HUDEP-2 (cell line): ENCODE measurements at regions not wholly inside any gene's neighbourhood (a gene's known extent, or its start where the extent isn't known, plus 50 kb on each side); places are given as distances from the start of the nearest gene placed in this dataset.
"Not testable (repeated sequence)": the region's sequence is repeated elsewhere in the genome, so short reads cannot be mapped to it uniquely, and the experiment has no call there.

Source experiments
- DNase-seq, 76 experiments: peaks; one replicate each; lab custom pipeline; 2025; ENCODE audit not compliant: unreplicated experiment in 76 of 76; lab: John Stamatoyannopoulos, UW

- DNase-seq = no peak
Measured at GRCh38 chr6:121593011-121593641, 157.7 kb downstream of the GJA1 start.

DNA sequence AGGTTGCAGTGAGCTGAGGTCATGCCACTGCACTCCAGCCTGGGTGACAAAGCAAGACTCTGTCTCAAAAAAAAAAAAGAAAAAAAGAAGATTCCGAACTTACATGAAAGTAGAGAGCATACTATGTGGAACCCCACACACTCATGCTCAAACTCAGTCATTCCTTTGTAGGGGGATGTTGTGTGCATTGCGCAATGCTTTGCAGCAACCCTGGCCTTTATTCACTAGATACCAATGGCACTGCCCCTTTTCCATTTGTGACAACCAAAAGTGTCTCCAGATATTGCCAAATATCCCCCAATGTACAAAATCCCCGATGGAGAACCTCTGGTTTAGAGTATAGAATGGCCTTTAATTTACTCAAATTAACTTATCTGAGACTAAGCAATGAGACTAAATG is 158.6 kb downstream of the GJA1 start:
- DNase-seq = no peak

GRCh38 chr6:121595646-121596045 is 160.2 kb downstream of the GJA1 start:
- DNase-seq = no peak

- no peak for DNase-seq
Measured at GRCh38 chr6:121596441-121596840, 161.0 kb downstream of the GJA1 start.

GRCh38 chr6:121597654-121598053 is 162.2 kb downstream of the GJA1 start:
- no peak for DNase-seq

- not testable (repeated sequence) for DNase-seq
Measured at GRCh38 chr6:121599331-121599730, 163.9 kb downstream of the GJA1 start.

- DNase-seq = no peak
Measured at GRCh38 chr6:121600389-121601168, 165.1 kb downstream of the GJA1 start.

- no peak for DNase-seq
Measured at GRCh38 chr6:121603486-121603885, 168.0 kb downstream of the GJA1 start.

DNA sequence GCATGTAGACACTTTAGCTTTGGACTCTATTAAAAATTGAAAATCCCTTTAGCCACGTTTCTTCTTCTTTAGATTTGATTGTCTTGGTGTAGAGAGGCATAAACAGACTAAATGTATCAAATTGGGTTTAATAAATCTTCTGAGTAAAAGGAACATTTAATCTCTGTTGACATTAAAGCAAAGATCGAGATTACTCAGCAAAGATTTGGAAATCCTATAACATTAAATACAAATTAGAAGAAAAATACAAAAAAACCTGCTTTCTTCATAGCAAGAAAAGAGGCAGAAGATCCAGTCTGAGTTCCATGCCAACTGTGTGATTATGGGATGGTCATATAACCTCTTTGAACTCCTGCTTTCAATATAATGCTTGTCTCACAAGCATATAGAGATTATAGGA is 172.3 kb downstream of the GJA1 start:
- no peak for DNase-seq

DNA sequence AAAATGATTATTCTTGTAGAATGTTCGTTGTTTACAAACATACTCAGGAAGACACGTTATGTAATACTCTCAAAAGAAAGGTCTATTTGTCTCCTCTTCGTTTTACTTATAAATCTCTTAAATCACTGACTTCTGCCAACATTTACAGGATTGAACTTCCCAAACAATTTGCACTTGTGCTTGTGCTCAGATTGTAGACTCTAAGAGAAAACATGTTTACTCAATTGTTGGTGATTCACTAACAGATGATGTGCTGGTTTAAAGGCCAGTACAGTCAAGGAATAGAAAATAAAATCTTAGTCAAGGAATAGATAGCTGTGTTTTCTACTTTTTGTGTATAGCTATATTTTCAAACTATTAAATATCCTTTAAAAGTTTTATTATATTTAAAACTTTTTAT is 172.8 kb downstream of the GJA1 start:
- no peak for DNase-seq

DNA sequence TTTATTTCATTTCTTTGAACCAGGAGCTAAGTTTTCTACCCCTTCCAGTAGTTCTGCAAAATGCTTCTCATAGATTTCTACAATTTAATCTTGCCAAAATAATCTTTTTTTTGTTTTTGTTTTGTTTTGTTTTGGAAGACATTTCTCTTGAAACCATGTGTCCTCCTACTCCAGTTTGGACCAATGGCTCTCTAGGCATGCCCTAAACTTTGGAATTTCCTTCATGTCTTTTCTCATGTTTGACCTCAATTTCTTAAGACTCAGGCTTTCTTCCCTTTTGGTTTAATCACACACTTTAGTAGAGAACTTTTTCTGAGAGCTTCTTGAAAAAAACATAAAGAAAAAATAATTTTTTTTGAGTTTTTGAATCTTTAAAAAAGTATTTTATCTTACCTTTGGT is 173.8 kb downstream of the GJA1 start:
- no peak for DNase-seq

- DNase-seq = no peak
Measured at GRCh38 chr6:121612927-121613326, 177.5 kb downstream of the GJA1 start.

GRCh38 chr6:121614115-121614514 is 178.7 kb downstream of the GJA1 start:
- DNase-seq = no peak

DNA sequence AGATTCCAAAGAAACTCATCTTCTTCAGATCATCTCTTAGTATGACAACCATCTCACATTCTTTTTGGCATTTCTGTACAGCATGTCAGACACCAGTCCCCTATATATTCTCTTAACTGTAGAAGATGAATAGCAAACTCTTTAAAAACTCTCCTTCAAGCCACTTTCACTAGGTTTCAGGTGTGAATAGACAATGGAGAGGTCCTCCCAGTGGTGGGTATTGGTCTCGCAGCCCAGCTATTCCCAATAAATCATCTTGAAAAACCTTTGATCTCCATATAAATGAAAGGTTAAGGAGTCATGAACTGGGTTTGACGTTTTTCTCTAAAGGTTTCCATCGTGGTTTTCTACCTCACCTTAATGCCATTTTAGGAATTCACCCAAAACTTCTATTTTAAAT is 180.0 kb downstream of the GJA1 start:
- DNase-seq = no peak

- no peak for DNase-seq
Measured at GRCh38 chr6:121616406-121616805, 181.0 kb downstream of the GJA1 start.

GRCh38 chr6:121617388-121617787 is 181.9 kb downstream of the GJA1 start:
- no peak for DNase-seq

- no peak for DNase-seq
Measured at GRCh38 chr6:121619013-121619412, 183.6 kb downstream of the GJA1 start.

DNA sequence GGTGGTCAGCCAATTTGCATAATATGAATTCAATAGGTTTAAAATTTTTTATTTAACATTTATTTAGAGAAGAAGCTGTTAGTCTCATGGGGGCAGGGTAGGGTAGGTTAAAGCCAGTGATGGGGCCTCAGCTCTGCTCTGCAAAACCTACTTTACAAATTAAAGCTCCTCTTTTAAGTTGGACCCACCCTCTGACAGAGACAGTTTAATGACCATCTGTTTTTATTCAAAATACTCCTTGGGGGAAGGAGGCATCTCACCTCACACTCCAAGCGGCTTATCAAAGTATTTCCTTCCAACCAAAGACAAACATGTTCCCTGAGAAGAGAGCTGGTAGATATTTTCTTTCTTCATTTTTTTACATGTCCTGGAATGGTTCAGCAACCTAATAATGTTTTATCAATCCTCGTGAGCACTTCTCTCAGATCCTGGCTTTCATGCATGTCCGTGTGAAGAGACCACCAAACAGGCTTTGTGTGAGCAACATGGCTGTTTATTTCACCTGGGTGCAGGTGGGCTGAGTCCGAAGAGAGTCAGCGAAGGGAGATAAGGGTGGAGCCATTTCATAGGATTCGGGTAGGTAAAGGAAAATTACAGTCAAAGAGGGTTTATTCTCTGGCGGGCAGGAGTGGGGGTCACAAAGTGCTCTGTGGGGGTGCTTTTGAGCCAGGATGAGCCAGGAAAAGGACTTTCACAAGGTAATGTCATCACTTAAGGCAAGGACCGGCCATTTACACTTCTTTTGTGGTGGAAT is 184.7 kb downstream of the GJA1 start:
- no peak for DNase-seq

DNA sequence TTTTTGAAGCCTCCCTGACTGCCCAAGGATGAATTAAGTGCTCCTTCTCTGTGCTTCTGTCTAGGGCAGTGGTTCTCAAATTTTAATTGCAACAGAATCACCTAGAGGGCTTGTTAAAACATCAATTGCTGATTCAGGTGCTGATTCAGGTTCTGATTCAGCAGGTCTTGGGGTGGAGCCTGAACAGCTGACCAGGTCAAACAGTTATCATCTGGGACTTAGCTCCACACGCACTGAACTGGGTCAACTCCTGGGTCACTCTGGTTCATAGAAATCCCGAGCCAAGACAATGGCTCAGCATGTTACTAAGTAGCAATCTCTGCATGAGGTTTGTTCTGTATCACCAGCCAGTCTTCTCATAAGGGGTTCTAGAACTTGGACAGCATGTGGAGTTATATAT is 192.3 kb downstream of the GJA1 start:
- DNase-seq = no peak

- DNase-seq = no peak
Measured at GRCh38 chr6:121630716-121631115, 195.3 kb downstream of the GJA1 start.

DNA sequence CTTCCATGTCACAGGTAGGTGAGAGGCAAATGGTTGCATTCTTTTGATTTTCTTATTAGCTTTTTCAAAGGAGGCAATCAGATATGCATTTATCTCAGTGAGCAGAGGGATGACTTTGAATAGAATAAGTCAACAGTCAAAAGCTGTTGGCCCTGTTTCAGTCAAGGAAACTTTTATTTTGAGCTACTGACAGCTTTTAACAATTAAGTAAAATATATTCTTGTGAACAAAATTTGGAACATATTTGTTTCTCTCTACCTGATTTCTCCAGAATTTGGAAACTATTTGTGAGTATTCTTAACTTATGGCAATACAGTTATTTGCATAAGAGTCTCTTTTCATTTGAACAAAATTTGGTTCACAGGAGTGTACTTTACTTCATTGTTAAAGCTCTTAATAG is 196.3 kb downstream of the GJA1 start:
- DNase-seq = not testable (repeated sequence)

- no peak for DNase-seq
Measured at GRCh38 chr6:121633309-121633708, 197.9 kb downstream of the GJA1 start.
